Esophagus muscularis mucosa (tissue), 4 donors: ENCODE measurements at regions not wholly inside any gene's neighbourhood (a gene's known extent, or its start where the extent isn't known, plus 50 kb on each side); places are given as distances from the start of the nearest gene placed in this dataset.

Source experiments
- DNase-seq: peaks from one replicate; pipeline ENCODE4 v3.0.0-alpha.2; 2017; ENCODE audit errors: extremely low spot score
- H3K27ac ChIP-seq, 4 donors: fragments of 200-600 bp; sonication (generic); replicated peaks in 1 of 4; 1 replicate in 3 of 4; 2 replicates in 1 of 4; pipeline ENCODE4 v1.5.1; 2016 to 2019; ENCODE audit warnings: mild to moderate bottlenecking in 1 of 4
- H3K27me3 ChIP-seq, 4 donors: fragments of 200-600 bp; sonication (generic); one replicate each; pipeline versions ENCODE4 v1.5.1 to v1.6.0; 2016 to 2019
- H3K36me3 ChIP-seq, 4 donors: fragments of 200-600 bp; sonication (generic); one replicate each; pipeline ENCODE4 v1.5.1; 2016 to 2019
- H3K4me1 ChIP-seq, 4 donors: fragments of 200-600 bp; sonication (generic); one replicate each; pipeline ENCODE4 v1.5.1; 2016 to 2019
- H3K4me3 ChIP-seq, 4 donors: fragments of 200-600 bp; sonication (generic); 1 replicate in 2 of 4; 2 replicates in 2 of 4; pipeline ENCODE4 v1.5.1; 2016 to 2019; ENCODE audit warnings: mild to moderate bottlenecking in 4 of 4, moderate library complexity in 1 of 4
- H3K9me3 ChIP-seq, 4 donors: fragments of 200-600 bp; sonication (generic); 1 replicate in 3 of 4; 2 replicates in 1 of 4; pipeline ENCODE4 v1.5.1; 2016 to 2019
- EP300 ChIP-seq: sonication (generic); formaldehyde crosslinking; IDR thresholded peaks from one replicate; pipeline ENCODE4 v1.6.1; 2017; ENCODE audit warnings: antibody characterized with exemption
- POLR2A ChIP-seq: fragments of 450-650 bp; IDR thresholded peaks from one replicate; pipeline ENCODE4 v1.6.1; 2017; ENCODE audit warnings: antibody characterized with exemption, moderate library complexity, mild to moderate bottlenecking, low read depth
- POLR2AphosphoS5 ChIP-seq, 2 donors: sonication (generic); formaldehyde crosslinking; IDR thresholded peaks; one replicate each; pipeline ENCODE4 v1.6.1; 2017; ENCODE audit warnings: antibody characterized with exemption in 2 of 2
- WGBS: methylation state at CpG from one replicate; pipeline ENCODE4 v1.1.5; 2018; 5-methylcytosine and 5-hydroxymethylcytosine counted together
- intact Hi-C: fragments of 100-400 bp; cut with DNase I; formaldehyde crosslinking; loops from one replicate; pipeline ENCODE4 v1.15.1; 2023
- TF ChIP-seq, protein P1 (sequence below), 3 experiments: fragments of 200-600 bp in 2 of 3; fragments of 450-650 bp in 1 of 3; sonication (generic) in 2 of 3; IDR thresholded peaks; one replicate each; pipeline ENCODE4 v1.5.1; 2017 to 2019; ENCODE audit warnings: antibody characterized with exemption in 3 of 3, mild to moderate bottlenecking in 2 of 3, moderate library complexity in 1 of 3

DNA sequence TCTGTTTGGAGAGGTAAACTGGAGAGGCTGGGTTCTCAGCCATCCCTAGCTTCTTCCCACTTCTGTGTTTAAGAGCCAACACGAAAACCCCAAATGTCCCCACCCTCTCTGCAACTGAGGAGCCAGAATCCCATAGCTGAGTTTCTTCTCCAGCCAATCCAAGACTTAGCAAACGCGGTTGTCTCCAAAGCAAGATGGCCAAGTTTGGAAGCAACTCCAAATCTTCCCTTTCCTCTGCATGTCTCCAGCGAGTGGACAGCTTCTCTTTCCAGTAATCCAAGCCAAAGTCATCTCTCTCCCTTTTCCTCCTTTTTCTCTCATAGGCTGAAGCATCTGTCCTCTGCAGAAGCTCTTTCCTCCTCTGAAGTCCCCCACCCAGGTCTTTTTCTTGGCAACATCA, 539.2 kb downstream of the MIAT start:
- Histone ChIP-seq H3K27me3 (no peaks in the 10 kb centered on the region), H3K4me1 (peaks cover 0 to 22% (median 18%) of the 10 kb centered on the region in 4 donors), H3K4me3 (no peak overlapping the region), H3K9me3 (no peaks in the 10 kb centered on the region), H3K36me3 (no peaks in the 10 kb centered on the region), H3K27ac (peak overlapping the region in 1 of 4 donors; percentile 38)
- intact Hi-C loops, result loop anchor here (10.0 kb wide), 2 partner anchors 302 to 608 kb away; partner anchors contain the start of gene MN1
- 57% methylated on average over 4 of the region's 4 CpGs for WGBS
- DNase-seq, result no peak
- TF ChIP-seq EP300, result no peak
- TF ChIP-seq POLR2A, result no peak
- TF ChIP-seq POLR2AphosphoS5 (IDR thresholded peaks at IDR 0.05), result no peak
- TF ChIP-seq, protein P1, sequence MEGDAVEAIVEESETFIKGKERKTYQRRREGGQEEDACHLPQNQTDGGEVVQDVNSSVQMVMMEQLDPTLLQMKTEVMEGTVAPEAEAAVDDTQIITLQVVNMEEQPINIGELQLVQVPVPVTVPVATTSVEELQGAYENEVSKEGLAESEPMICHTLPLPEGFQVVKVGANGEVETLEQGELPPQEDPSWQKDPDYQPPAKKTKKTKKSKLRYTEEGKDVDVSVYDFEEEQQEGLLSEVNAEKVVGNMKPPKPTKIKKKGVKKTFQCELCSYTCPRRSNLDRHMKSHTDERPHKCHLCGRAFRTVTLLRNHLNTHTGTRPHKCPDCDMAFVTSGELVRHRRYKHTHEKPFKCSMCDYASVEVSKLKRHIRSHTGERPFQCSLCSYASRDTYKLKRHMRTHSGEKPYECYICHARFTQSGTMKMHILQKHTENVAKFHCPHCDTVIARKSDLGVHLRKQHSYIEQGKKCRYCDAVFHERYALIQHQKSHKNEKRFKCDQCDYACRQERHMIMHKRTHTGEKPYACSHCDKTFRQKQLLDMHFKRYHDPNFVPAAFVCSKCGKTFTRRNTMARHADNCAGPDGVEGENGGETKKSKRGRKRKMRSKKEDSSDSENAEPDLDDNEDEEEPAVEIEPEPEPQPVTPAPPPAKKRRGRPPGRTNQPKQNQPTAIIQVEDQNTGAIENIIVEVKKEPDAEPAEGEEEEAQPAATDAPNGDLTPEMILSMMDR (IDR thresholded peaks at IDR 0.05), result no peak

DNA sequence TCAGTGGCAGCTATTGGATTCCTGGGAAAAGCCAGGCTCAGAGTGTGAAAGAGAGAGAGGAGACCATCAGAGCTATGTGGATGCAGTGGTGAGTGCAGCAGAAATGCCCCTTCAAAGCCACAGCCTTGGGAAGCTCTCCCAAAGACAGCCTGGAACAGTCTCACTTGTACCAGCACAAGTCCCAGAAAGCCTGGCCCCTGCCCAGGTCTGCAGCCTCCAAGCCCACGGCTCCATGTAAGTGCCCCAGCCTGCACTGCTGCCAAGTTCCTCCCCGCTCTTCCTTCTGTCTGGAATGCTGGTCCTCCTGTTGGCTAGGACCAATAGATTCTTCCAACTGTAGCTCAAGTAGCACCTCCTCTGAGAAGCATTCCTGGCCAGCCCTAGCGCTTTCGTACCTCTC, 539.7 kb downstream of the MIAT start:
- peaks cover 0 to 26% (median 21%) of the 10 kb centered on the region in 4 donors for H3K4me1 ChIP-seq
- WGBS, result 76% methylated on average over 2 of the region's 4 CpGs

DNA sequence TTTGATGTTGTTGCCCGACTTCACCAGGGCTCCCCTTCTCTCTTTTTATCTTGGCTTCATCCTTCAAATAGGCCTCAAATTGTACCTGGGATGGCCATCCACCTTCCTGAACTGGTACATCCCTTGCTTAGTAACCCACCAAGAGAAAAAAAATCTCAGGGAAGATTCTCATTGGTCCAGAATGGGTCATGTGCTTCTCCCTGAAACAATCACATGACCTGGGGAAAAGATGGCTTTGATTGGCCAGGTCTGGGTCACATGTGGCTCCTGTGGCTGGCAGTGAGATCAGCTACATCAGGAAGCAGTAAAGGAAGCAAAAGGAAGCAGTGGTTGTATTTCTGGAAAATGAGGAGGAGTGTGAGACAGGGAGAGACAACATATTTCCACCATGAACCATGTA, 540.2 kb downstream of the MIAT start:
- intact Hi-C loops, result loop anchor here (10.0 kb wide), 2 partner anchors 303 to 607 kb away; partner anchors contain the start of gene MN1
- no peak for DNase-seq
- no peak for TF ChIP-seq POLR2A
- TF ChIP-seq, protein P1 (IDR thresholded peaks at IDR 0.05), result no peak
- TF ChIP-seq EP300, result no peak
- TF ChIP-seq POLR2AphosphoS5 (IDR thresholded peaks at IDR 0.05), result no peak
- Histone ChIP-seq H3K9me3 (no peaks in the 10 kb centered on the region), H3K27me3 (no peaks in the 10 kb centered on the region), H3K4me3 (no peak overlapping the region), H3K4me1 (peaks cover 0 to 31% (median 26%) of the 10 kb centered on the region in 4 donors), H3K36me3 (no peaks in the 10 kb centered on the region), H3K27ac (no peak overlapping the region)
- WGBS, result 100% methylated on average over 1 of the region's 1 CpG

More for the DNA sequence above, 539.7 kb downstream of the MIAT start:
- DNase-seq, result no peak
- Histone ChIP-seq H3K4me3 (no peak overlapping the region), H3K36me3 (no peaks in the 10 kb centered on the region), H3K9me3 (no peaks in the 10 kb centered on the region), H3K27ac (peak overlapping the region in 1 of 4 donors; percentile 38), H3K27me3 (no peaks in the 10 kb centered on the region)
- TF ChIP-seq POLR2AphosphoS5 (IDR thresholded peaks at IDR 0.05) (no peak), EP300 (no peak), POLR2A (no peak)
- TF ChIP-seq, protein P1 (IDR thresholded peaks at IDR 0.05), result no peak
- intact Hi-C loops, result loop anchor here (10.0 kb wide), 2 partner anchors 302 to 608 kb away; partner anchors contain the start of gene MN1

DNA sequence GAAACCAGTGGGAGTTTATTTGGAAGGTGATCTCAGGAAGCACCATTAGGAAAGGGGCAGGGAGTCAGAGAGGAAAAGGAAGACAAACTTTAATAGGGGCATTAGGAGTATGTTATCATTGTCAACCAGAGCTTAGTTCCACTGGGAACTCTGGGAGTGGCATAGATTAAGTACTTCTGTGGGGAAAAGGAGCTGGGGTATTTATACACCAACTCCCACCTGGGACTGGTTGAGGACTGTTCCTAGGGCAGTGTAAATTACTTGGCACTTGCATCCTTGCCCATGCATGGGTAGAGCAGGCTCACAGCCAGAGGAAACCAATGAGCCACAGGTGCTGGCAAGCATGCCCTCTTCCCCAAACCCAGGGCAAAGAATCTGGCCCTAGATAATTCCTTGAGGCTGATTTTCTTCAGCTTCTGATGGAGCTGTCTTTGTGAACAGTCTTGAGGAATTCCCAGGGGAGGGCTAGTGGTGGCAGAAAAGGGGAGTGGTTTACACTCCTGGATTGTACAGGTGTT, 541.2 kb downstream of the MIAT start:
- peaks cover 3 to 41% (median 36%) of the 10 kb centered on the region in 4 donors for H3K4me1 ChIP-seq
- no peaks in the 10 kb centered on the region for H3K9me3 ChIP-seq
- no peaks in the 10 kb centered on the region for H3K36me3 ChIP-seq
- DNase-seq, result no peak
- no peaks in the 10 kb centered on the region for H3K27me3 ChIP-seq
- H3K4me3 ChIP-seq, result no peak overlapping the region
- no peak overlapping the region for H3K27ac ChIP-seq
- intact Hi-C loops, result loop anchor here (10.0 kb wide), 2 partner anchors 304 to 606 kb away; partner anchors contain the start of gene MN1
- TF ChIP-seq EP300 (no peak), POLR2A (no peak), POLR2AphosphoS5 (IDR thresholded peaks at IDR 0.05) (no peak)
- TF ChIP-seq, protein P1 (IDR thresholded peaks at IDR 0.05), result no peak
